ENCODE measurements at regions not wholly inside any gene's neighbourhood (a gene's known extent, or its start where the extent isn't known, plus 50 kb on each side); places are given as distances from the start of the nearest gene placed in this dataset.
A peak's percentile ranks its signal among the peaks of the same experiment; 100 is the strongest.

DNA sequence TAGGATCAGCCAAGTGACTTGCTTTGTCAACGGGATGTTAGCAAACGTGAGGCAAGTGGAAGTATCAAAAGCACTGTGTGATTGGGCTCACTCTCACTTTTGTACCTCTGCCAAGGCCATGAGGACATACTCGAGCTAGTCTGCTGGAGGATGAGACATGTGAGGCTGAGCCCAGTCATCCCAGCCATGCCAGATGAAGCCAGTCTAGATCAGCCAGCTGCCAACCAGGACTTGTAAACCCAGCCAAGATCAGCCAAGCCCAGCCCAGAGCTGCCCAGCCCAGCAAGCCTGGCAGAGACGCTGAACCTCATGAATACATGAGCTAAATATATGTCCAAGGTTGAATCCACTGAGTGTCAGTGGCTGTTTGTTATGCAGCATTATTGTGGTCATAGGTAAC lies 369.7 kb downstream of the MN1 start:
- in situ Hi-C loops (cut with MboI; ENCODE audit: low pct_unique_long_range_greater_than_20kb, low sequenced_read_pairs): no loop called here
- no peak for DNase-seq

GRCh38 chr22:27433099-27433498 lies 368.5 kb downstream of the MN1 start:
- in situ Hi-C loops (cut with MboI; ENCODE audit: low pct_unique_long_range_greater_than_20kb, low sequenced_read_pairs): no loop called here
- DNase-seq: no peak

DNA sequence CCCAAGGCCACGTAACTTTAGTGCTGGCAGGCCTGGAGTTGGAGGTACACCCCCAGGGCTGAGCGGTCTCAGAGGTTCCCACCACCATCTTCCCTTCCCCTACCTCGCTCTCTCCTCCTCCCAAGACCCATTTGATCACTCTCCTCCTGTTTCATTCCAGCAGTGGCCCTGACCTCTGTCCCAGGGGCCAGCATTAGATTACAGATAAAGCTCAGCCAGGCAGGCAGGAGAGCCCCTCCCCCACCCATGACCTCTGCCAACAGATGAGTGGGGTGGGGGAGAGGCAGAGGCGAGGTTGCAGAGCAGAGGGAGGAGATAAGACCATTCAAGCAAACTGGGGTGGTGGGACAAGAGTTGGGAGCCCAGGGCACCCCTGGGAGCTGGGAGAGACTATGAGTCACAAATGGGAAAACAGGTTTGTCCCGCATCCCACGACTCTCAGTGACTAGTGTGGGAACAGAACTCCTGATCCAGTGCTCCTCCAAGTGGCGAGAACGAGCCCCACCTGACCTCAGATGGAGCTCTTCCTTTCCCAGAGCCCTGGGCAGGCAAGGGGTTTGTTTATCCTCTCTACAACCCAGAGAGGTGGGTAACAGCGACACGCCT lies 367.9 kb downstream of the MN1 start:
- no peak for DNase-seq
- in situ Hi-C loops (cut with MboI; ENCODE audit: low pct_unique_long_range_greater_than_20kb, low sequenced_read_pairs): no loop called here

- DNase-seq: no peak
- in situ Hi-C loops (cut with MboI; ENCODE audit: low pct_unique_long_range_greater_than_20kb, low sequenced_read_pairs): no loop called here
Observed at GRCh38 chr22:27434898-27435297, 366.7 kb downstream of the MN1 start.

- DNase-seq: no peak
Observed at GRCh38 chr22:27435844-27436576, 365.5 kb downstream of the MN1 start.

DNA sequence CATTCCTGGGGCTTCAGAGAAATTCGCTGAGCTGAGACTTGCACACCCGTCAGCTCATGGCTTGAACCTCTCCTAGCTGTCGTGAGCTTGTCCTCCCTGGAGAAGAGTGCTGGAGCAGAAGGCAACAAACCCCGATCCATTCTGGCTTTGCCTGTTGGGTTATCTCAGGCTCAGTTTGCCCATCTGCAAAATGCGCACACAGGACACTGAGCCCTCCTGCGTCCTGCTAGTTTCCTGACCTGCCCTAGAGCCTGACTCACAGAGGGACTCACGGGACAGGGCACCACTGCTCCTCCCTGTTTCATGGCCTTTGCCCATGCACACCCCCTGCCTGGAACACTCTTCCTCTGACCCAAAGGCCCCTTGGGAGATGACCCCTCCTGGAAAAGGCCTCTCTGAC lies 365.0 kb downstream of the MN1 start:
- in situ Hi-C loops (cut with MboI; ENCODE audit: low pct_unique_long_range_greater_than_20kb, low sequenced_read_pairs): no loop called here
- no peak for DNase-seq

More at GRCh38 chr22:27435844-27436576, 365.5 kb downstream of the MN1 start:
- in situ Hi-C loops (cut with MboI; ENCODE audit: low pct_unique_long_range_greater_than_20kb, low sequenced_read_pairs): no loop called here

- DNase-seq: no peak
- in situ Hi-C loops (cut with MboI; ENCODE audit: low pct_unique_long_range_greater_than_20kb, low sequenced_read_pairs): no loop called here
Observed at GRCh38 chr22:27437570-27437969, 364.0 kb downstream of the MN1 start.

- no peak for DNase-seq
- in situ Hi-C loops (cut with MboI; ENCODE audit: low pct_unique_long_range_greater_than_20kb, low sequenced_read_pairs): no loop called here
Observed at GRCh38 chr22:27438271-27438980, 363.1 kb downstream of the MN1 start.

- DNase-seq: no peak
- in situ Hi-C loops (cut with MboI; ENCODE audit: low pct_unique_long_range_greater_than_20kb, low sequenced_read_pairs): no loop called here
Observed at GRCh38 chr22:27439131-27439530, 362.4 kb downstream of the MN1 start.

DNA sequence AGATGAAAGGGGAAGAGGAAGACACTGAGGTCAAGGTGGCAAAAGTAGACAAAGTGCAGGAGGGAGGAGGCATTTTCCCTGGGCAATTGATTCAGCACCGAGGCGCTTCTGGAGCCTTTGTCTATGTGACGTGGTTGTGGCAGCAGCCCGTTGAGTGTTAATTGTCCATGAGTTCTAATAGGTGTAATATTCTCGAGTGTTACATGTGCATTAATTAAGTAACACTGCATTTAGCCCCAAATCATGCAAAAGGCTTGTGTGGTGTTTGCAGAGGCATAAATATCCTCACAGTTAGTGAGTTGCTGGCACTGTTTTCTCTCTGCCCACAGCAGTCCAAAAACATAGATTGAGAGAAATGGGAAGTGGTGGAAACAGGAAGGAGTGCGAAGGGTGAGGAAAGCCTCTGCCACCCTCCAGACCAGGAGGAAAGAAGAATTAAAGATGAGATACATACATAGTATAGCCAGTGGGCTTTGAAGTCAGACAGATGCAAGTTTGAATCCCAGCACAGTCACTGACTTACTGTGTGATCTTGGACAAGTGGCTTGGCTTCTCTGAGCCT lies 361.2 kb downstream of the MN1 start:
- in situ Hi-C loops (cut with MboI; ENCODE audit: low pct_unique_long_range_greater_than_20kb, low sequenced_read_pairs): no loop called here
- DNase-seq: peak; percentile 39

- in situ Hi-C loops (cut with MboI; ENCODE audit: low pct_unique_long_range_greater_than_20kb, low sequenced_read_pairs): no loop called here
- no peak for DNase-seq
Observed at GRCh38 chr22:27441706-27442475, 359.7 kb downstream of the MN1 start.

DNA sequence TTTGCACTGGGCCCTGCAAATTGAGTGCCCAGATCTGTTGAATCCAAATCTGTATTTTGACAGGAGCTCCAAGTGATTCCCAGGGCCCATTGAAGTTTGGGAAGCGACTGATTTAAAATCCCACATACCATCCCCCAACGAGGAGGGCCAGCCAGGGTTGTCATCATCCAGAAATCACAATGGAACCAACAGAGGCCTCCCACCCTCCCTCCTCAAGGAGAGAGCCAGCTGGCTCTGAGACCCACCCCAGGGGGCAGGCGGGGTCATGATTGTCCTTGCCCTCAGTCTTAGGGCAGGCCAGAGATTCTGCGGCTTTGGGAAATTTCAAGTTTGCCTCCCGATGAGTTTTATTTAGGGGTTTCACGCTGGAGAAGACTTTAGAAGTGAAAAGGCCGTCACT lies 358.2 kb downstream of the MN1 start:
- in situ Hi-C loops (cut with MboI; ENCODE audit: low pct_unique_long_range_greater_than_20kb, low sequenced_read_pairs): no loop called here

DNA sequence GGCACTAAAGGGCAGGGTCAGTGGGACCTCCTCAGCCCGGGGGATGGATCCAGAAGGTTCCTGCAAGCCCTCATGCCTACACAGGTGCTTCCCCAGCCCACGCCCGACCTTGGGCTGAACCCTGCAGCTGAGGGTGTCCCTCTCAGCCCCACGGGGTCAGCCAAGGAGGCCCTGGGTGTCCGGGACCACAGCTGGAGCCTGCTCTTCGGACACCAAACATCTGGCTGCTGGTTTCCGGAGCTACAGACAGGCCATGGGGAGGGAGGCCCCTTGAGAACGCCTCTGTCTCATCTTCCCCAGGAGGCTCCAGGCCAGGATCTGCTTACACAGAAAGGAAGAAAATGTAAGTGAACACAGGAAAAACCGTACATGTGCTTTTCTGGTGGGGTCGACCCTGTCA lies 355.7 kb downstream of the MN1 start:
- DNase-seq: no peak
- in situ Hi-C loops (cut with MboI; ENCODE audit: low pct_unique_long_range_greater_than_20kb, low sequenced_read_pairs): no loop called here

More for the DNA sequence above, 358.2 kb downstream of the MN1 start:
- no peak for DNase-seq

- in situ Hi-C loops (cut with MboI; ENCODE audit: low pct_unique_long_range_greater_than_20kb, low sequenced_read_pairs): no loop called here
- DNase-seq: no peak
Observed at GRCh38 chr22:27447289-27447688, 354.3 kb downstream of the MN1 start.

GRCh38 chr22:27450448-27450847 lies 351.1 kb downstream of the MN1 start:
- in situ Hi-C loops (cut with MboI; ENCODE audit: low pct_unique_long_range_greater_than_20kb, low sequenced_read_pairs): no loop called here
- no peak for DNase-seq

- no peak for DNase-seq
- in situ Hi-C loops (cut with MboI; ENCODE audit: low pct_unique_long_range_greater_than_20kb, low sequenced_read_pairs): no loop called here
Observed at GRCh38 chr22:27452245-27452644, 349.3 kb downstream of the MN1 start.

GRCh38 chr22:27452922-27453321 lies 348.6 kb downstream of the MN1 start:
- in situ Hi-C loops (cut with MboI; ENCODE audit: low pct_unique_long_range_greater_than_20kb, low sequenced_read_pairs): no loop called here
- no peak for DNase-seq

- in situ Hi-C loops (cut with MboI; ENCODE audit: low pct_unique_long_range_greater_than_20kb, low sequenced_read_pairs): no loop called here
- no peak for DNase-seq
Observed at GRCh38 chr22:27453725-27454124, 347.8 kb downstream of the MN1 start.

DNA sequence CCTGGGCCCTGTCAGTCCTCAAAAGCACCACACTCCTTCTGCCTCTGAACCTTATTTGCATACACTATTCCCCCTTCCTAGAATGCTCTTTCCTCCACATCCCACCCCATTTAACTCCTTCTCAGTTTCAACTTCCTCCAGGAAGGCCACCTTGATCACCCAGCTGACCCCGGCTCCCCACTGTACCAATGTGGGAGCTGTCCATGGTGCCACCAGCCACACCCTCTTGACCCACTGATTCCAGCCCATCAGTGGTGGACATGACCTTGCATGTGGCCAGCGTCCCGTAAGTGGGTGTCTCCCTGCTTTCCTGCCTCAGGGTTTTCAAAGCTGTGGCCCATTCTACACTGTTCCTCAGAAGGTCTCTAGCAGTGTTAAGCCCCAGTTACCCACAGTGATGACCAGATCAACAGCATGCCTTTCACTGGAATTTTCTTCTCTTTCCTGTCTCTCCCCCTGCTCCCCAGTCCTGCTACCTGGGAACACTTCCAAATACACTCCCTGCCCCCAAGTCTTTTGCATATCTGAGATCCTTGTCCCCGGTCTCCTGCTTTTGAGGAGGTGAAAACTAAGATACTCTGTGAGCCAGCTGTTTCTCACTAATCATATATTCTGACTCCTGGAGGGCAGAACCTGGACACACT lies 346.6 kb downstream of the MN1 start:
- in situ Hi-C loops (cut with MboI; ENCODE audit: low pct_unique_long_range_greater_than_20kb, low sequenced_read_pairs): no loop called here
- no peak for DNase-seq
